NCI-H2171 treated with DMSO at 0.1 percent for 48 hours (cell line): ENCODE measurements at regions not wholly inside any gene's neighbourhood (a gene's known extent, or its start where the extent isn't known, plus 50 kb on each side); places are given as distances from the start of the nearest gene placed in this dataset.

Experiments
- DNase-seq: peaks from one replicate; lab custom pipeline; 2025; lab: John Stamatoyannopoulos, UW

DNA sequence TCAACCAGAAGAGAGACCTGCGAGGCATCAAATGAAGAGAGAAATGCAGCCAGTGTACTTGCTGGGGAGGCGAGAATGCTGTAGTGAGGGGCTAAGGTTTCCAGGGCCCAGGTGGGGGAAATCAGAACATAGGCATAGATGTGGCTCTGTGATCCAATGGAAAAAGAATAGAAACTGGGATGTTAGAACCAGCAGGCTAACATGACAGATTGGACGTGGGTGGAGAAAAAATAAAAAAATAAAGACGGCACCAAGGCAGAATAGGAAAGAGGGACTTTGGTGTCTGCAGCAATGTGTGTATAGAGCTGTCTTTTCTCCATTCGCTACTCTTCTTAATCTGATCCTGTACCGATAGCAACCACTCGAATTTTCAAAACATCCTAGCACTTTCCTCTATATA, 381.0 kb upstream of the NBEA start:
- DNase-seq, result no peak

DNA sequence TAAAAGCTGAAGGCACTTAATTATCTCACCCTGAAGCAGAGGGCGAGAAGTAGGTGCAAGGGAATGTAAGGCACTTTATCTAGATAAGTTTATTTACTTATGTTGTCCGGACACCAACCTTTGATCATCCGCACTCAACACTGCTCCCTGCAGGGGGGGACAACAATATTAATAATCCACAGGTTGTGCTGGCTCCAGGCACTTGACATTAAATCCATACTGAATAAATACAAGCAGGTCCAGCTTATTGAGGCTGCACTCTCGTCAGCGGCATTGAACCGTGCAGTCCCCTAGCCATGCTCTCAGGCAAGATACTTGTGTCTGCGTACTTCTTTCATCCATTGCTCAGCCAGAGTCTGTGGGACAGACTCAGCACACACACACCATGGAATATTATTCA, 374.5 kb upstream of the NBEA start:
- no peak for DNase-seq

DNA sequence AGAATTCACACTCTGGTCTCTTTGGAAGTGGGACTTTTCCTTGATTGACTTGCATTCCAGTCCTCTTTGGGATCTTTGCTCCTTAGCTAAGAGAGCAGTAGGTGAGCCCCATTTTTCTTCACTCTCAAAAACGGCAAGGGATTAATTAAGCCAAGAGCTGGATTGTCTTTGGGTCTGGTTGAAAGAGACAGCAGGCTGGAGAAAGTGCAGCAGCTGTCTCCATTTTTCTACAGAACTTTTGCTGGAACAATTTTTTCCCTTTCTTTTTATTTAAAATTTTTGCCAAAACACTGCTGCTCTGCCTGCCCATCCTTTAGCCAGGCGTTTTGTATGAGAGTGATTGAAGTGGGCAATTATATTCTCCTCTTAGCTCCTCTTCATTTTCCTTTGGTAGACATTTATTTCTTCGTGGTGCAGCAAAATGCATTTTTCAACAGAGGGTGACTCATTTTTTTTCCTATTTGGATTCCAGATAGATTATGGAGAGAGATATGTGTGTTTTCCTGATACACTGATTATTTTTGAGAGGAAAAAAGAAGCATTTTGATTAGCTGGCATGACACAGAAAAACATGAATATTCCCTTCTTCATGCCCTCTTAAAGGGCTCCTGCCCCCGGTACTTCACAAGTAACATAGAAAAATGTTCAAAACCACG, 371.2 kb upstream of the NBEA start:
- DNase-seq, result no peak

DNA sequence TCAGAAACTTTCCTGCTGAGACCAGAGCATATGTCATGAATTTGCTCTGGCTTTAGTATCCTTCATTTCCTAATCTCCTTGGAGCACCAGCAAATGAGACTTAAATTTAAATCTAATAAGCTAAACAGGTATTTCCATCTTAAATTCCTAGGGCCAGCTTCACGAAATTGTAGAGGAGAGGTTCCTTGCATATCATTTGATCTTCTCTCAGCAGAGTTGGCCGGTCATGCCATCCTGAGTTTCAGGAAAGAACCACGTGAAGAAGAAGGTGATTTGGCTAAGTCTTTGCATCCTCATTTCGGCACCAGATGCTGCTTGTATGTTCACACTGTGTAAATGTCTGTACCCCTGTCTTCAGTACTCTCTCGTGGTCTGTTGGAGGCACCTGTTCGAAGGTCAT, 370.4 kb upstream of the NBEA start:
- no peak for DNase-seq

DNA sequence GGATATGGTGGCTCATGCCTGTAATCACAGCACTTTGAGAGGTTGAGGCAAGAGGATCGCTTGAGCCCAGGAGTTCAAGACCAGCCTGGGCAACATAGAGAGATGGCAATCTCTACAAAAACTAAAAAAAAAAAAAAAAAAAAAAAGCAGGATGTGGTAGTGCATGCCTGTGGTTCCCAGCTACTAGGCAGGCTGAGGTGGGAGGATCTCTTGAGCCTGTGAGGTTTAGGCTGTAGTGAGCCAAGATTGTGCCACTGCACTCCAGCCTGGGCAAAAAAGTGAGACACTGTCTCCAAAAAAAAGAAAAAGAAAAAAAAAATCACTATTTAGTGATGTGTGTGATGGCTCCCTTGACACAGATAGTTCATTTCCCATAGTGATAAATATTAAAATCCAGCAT, 365.0 kb upstream of the NBEA start:
- DNase-seq, result no peak

DNA sequence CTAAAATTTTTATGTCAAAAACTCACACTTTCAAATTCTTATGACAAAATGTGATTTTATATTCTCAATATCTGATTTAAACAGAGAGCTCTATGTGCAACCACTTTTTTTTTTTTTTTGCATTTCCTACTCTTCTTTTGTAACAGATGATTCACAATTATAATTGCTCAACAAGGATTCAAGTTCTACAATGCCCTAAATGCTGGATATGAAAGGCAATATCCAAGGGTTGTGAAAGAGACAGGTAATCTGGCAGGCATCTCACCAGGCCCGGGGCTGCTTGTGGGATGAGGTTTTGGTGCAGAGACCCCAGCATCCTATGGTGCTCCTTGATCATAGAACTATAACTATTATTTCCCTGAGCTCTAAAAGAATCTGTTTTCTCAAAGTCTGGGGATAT, 363.6 kb upstream of the NBEA start:
- DNase-seq, result no peak

DNA sequence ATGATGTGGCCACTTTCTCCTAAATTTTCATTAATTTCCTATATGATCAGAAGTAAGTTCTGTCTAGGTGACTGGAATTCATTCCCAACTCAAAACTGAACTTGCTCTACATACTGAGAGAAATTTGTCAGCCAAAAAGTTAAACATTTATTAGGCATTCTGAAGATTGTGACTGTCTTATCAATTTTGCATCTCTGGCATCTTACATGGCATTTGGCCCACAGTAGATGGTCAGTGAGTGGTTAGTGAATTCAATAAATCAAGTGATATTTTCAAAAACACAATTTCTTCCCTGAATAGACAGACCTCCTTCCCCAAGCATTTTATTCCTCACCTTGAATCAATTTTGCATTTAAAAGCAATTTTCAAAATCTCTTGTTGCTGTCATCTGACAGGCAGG, 363.2 kb upstream of the NBEA start:
- DNase-seq, result no peak

DNA sequence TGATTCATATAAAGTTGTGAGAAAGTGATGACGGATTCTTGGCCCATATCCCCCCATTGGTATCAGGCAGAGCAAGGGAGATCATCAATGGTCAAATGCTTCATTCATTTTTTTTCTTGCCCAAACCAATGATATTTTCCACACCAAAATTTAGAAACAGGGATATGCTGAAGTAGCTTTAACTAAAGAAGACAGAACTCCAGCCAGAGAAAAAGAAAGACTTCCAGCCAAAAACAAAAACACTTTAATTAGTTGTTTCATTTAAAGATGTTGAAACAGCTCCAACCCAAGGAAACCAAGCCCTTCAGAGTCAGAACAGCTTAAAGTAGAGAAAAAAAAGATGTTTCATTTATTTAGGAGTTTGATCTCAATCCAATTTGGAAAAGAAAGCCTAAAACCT, 358.9 kb upstream of the NBEA start:
- no peak for DNase-seq

DNA sequence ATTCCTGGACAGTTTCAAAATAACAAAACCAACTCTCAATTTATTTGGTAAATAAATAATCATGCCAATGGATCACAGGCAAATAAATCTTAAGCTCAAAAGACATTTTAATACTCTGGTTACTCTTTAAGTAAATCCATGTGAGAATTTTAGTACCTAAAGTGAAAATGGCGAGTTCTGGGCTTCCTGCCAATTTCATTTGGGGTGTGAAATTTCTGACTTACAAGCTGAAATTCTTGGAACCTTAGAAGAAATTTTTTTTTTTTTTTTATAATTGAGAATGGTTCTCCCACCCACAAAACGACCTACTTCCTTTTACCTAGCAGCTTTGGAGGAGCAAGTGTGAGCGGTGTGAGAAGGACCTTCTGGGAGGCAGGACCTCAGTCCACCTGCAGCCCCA, 354.5 kb upstream of the NBEA start:
- peak; percentile 7 for DNase-seq

DNA sequence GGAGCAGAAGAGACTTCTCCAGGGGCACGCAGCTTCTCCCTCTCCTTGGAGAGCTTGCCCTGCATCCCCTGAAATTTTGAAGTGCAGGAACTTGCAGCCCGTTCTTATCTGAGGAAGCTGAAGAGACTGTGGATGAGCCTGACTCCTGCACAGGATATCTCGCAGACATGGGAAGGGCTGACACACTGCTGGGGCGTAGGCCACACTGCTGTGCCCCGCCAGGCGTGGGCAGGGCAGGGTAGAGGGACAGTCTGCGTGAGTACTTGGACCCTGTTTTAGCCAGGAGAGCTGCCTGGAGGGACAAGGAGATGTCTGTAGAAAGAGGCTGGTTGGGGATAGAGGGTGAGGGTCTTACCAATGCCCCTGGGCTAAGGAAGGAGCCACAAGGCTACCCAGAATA, 353.7 kb upstream of the NBEA start:
- DNase-seq, result no peak

DNA sequence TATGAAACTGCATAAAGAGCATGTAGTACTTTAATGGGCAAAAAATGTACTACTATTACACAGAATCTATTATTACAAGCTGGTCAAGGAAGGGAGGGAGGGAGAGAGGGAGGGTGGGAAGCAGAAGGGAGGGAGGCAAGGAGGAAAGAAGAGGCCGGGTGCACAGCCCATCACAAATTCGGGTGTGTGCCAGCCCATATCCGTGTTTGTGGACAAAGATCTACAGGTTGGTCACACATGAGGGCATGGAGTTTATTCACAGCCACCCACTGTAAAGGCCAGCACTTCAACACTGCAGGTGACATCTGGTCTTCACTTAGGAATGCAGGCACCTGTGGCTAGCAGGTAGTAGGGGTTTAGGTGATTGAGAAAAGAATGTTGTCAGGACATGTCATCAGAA, 352.5 kb upstream of the NBEA start:
- no peak for DNase-seq

DNA sequence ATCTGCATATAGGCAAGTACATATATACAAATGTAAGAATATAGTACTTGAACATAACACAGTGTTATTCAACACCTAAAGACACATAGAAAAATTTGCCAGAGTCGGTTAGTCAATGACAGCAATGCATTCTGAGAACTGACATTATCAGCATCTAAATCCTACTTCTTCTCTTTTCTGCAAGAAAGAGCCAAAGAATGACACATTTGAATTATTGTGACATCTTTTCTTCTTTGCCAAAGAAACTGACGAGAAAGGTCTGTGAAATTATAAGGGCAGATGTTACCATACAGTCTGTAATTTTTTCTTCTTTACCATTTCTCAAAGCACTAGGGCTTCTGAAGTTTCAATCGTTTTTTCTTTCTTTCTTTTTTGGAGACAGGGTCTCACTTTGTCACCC, 350.9 kb upstream of the NBEA start:
- DNase-seq, result no peak

DNA sequence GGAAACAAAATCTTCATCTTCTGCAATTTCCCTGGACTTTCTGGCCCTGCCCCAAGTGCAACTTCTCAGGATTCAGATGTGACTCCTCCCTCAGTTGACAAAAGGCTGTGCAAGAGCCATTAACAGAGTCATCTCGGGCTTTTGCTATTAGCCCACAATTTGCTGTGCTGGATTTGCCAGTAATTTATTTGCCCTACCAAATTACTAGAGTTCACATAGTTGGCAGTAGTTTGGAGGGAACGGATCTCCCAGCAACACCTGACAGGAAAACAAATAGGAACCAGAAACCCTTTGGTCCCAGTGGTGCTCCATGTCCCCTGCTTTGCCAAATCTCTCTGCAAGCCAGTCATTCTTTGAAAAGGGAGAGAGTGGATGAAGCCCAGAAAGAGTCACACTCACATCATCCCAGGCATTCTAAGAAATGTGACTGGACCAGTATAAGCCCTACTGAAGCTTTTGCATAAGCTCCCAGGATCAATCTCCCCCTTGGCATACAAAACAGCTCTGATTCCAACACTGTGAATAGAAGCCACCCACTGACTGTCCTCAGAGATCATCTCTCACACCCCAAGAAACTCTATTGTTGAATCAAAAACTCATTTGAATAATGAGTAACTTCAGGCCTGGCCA, 350.1 kb upstream of the NBEA start:
- no peak for DNase-seq

DNA sequence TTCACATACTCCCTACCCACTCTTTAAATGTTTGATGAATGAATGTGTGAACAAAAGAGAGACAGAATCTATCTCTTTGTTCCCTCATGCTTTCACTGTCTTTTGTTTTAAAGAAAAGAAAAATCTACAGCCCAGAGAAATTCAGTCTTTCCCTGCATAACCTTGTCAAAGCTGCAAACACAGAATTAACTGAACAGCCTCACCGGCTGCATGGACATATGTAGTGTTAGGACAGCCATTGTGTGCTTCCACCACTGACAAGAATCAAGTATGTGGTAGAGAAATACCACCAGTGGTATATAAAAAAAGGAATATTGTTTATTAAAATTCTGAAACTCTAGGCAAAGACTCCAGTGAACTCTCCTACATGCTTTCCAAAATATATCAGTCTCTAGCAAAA, 348.4 kb upstream of the NBEA start:
- DNase-seq, result no peak

DNA sequence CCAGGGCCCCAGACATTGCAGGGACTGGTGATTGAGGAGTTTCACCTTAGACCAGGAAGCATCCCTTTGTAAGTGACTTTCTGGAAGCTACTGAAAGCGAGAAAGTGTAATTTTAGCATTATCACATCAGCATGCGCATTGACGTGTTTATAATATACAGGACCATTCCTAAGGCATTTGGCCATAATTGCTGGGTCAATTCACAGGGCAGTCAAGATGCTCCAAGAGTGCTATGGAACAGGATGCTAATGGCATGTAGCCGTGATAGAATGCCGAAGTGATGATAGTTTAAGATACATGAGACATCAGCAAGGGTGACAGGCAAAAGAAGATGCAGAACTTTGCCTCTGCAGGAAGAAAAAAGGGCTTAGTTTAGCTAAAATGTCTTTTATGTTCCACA, 347.6 kb upstream of the NBEA start:
- no peak for DNase-seq

DNA sequence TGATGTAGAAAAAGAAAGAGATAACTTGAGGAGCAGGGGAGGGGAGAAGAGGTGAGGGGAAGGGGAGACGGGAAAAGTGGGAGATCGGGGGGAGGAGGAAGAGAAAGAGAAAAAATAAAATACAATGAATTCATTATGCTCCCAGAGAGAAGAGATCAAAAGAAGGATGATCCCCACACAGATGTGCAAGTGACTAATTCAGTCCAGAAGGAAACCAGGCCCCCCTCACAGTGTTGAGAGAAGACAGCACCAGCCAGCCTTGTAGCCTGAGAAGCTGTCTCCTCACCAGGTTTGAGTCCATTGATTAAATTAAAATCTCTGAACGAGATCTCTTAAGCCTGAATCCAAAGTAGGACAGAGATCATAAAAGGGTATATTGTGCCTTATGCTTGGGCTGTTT, 333.7 kb upstream of the NBEA start:
- no peak for DNase-seq

DNA sequence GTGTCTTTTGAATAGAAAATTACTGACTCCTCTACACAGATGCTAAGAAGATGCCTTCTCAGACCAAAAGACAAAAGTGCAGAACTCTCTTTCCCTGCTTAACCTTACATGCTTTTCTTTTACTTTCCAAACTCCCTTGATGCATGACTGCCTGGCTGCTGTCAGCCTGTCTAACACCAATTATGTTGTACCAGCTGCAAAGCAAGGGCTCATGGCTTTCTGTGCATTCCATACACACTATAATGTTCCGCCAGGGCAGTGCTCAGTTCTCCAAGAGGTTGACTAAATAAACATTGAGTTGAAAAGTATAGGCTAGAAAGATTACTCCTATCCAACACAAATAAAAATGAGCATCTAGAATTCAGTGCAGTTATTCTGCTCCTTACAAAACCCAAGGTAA, 330.4 kb upstream of the NBEA start:
- DNase-seq, result no peak

DNA sequence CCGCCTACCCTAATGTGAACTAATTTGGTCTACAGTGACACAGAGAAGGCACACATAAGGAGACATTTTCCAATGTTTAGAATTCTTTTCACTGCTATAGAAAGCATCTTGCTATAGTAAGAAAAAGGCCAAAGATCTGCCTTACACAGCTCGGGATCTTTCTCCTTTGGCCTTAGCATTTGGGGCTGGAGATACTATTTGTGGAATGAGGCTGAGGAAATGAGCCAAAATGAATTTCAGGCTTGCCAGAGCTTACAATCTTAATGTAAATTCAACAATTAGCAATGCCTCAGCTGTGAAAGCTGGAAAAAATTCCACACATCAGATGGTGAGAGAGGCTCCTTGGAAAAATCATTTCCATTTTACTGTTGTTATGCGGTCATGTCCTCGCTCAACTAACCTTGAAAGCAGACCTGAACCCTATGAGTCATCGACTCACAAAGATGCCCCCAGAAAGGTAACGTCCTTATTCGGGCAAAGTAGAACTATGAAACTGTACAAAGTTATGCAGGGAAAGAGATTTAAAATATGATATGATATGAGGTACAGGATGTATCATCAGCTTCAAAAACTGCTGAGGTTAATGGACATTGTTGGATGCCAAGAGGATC, 324.5 kb upstream of the NBEA start:
- DNase-seq, result no peak

DNA sequence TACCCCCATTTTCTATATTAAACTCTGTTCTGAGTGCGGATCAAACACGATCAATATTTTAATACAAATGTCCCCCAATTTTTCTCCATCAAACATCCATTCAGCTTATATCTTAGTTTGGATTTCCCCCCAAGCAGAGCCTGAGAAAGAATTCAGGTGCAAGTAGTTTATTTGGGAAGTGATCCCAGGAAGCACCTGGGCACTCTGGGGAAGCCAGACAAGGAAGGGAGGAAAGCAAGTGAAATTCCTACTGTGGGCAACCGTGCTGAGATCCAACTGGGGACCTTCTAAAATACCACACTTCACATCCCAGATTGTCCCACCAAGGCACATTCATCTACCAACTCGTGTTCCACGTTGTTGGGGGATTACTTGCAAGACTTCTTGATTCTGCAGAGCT, 323.4 kb upstream of the NBEA start:
- no peak for DNase-seq

DNA sequence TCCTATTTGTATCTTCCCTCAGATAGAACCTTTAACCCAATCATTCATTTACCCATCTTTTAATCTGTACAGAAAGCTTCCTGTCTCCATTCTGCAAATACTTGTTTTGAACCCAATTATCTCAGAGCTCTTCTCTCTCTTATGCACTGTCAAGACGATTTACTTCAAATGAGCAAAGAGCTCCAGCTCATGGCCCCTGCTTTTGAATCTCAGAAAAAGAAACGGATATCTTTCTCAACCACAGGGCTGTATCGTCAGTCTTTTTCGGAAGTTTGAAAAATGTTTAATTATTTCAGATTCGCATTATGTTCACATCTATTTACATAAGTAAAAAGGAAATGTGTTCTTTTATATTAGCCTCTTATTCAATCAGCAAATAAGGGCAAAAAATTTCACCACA, 322.7 kb upstream of the NBEA start:
- DNase-seq, result no peak

DNA sequence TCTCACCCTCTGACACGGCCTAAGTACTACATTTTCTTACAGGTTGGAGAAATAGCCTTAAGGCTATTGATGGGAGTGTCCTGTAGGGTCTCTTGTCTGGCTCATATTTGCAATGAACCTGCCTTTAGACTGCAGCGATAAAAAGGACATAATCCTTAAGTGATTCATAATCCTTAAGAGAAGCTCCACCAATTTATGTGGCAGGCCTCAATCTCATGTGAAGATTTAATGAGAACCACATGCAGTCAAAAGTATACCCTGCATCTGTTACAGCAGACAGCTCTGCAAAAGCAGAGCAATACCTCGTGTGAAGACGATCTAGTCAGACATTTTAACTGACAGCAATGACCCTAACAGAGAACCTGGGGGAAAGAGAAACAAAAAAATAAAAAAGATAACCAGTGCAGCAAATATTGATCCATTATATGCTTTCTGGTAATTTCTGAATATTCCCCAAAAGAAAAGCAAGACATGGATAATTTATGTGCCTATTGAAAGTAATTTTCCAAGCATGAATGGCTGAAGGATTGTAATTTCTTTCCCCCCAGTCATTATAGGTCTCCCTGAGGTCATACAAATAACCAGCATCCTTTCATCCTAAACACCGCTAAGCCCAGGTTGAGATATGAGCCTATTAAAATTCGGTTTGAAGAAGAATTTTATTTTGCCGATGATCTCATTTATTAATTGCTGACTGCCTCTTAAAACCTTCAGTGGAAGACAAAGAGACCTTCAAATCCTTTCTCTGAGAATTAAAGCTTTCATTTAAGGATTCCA, 321.8 kb upstream of the NBEA start:
- DNase-seq, result no peak

DNA sequence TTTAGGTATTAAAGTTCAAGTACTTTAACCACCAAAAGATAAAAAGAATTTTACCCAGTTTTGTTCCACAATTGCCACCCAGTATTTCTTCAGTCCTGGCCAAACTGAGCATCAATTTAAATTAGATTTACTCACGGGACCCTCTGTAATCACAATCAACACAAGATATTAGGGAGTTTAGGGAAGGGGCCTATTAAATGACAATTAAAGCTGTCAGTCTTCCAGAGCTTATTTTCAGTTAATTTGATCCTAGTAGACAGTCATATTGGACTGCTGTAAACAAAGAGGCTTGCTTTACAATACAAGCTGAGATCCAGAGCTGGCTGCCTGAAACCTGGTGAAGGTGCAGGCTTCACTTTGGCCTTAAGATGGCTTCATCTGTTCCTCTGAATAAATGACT, 321.2 kb upstream of the NBEA start:
- DNase-seq, result no peak

DNA sequence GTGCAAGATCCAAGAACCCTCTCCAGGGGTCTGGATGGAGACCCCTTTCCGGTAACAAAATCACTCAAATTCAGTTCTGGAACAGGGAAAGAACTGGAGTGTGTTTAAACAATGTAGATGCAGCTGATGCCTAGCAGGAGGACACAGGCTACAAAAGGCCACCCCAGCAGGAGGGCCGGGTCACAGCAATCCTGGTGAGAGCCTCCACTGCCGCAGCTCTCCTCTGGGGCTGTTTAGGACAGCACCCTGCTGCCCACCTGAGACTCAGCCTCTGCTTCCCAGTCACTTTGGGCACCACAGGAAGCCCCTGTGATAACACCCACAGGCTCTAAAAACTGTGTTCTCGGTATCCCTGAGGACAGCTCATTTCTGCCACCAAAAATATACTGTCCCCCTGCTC, 318.7 kb upstream of the NBEA start:
- no peak for DNase-seq
